SK-N-SH (cell line): ENCODE measurements at regions not wholly inside any gene's neighbourhood (a gene's known extent, or its start where the extent isn't known, plus 50 kb on each side); places are given as distances from the start of the nearest gene placed in this dataset.

Experiments used
- CTCF ChIA-PET: fragments of 300-600, 350-600 bp; formaldehyde crosslinking; extraction: SDS; loops from one replicate; lab custom pipeline; 2021; lab: Yijun Ruan, JAX
- POLR2A ChIA-PET: fragments of 350-600 bp; sonication (Branson Sonifier 250); formaldehyde crosslinking; extraction: SDS; loops from one replicate; lab custom pipeline; 2020; ENCODE audit warnings: antibody characterized with exemption, inconsistent platforms; lab: Yijun Ruan, JAX
- DNase-seq: peaks from one replicate; pipeline ENCODE4 v3.0.0; 2012
- H2AFZ ChIP-seq: fragments of 200-600 bp; sonication (generic); 2 replicates; pipeline ENCODE4 v1.8.1; 2016; ENCODE audit warnings: antibody characterized with exemption, mild to moderate bottlenecking, low read depth
- H3F3A ChIP-seq: fragments of 200-600 bp; sonication (generic); replicated peaks from 2 replicates; pipeline ENCODE3; 2016; ENCODE audit warnings: antibody characterized with exemption, mild to moderate bottlenecking; ENCODE audit not compliant: insufficient read depth
- H3K27ac ChIP-seq, 2 experiments: fragments of 200-500 bp in 1 of 2; fragments of 200-600 bp in 1 of 2; sonication (Bioruptor generic) in 1 of 2; sonication (generic), shearing (Covaris generic) in 1 of 2; 2 replicates each; pipeline versions ENCODE4 v1.5.1 to v1.6.1; 2014 to 2016; ENCODE audit warnings: low read depth in 2 of 2, inconsistent platforms in 1 of 2, low read length in 1 of 2, mild to moderate bottlenecking in 1 of 2, mixed read lengths in 1 of 2
- H3K27me3 ChIP-seq: fragments of 200-600 bp; sonication (generic), shearing (Covaris generic); 2 replicates; pipeline ENCODE4 v1.6.1; 2016; ENCODE audit warnings: mixed run types; ENCODE audit not compliant: insufficient read depth
- H3K36me3 ChIP-seq, 2 experiments: fragments of 200-500 bp in 1 of 2; fragments of 200-600 bp in 1 of 2; sonication (Bioruptor generic) in 1 of 2; sonication (generic) in 1 of 2; replicated peaks in 1 of 2; 2 replicates each; pipeline versions ENCODE3 to v1.5.1; 2014 to 2016; ENCODE audit warnings: low read length in 1 of 2, mild to moderate bottlenecking in 1 of 2; ENCODE audit not compliant: insufficient read depth in 2 of 2, control insufficient read depth in 1 of 2
- H3K4me1 ChIP-seq, 2 experiments: fragments of 200-500 bp in 1 of 2; fragments of 200-600 bp in 1 of 2; sonication (Bioruptor generic) in 1 of 2; sonication (generic), shearing (Covaris generic) in 1 of 2; 2 replicates each; pipeline versions ENCODE4 v1.5.1 to v1.6.1; 2014 to 2016; ENCODE audit warnings: low read depth in 1 of 2, low read length in 1 of 2, mixed run types in 1 of 2; ENCODE audit not compliant: insufficient read depth in 2 of 2, control insufficient read depth in 1 of 2
- H3K4me2 ChIP-seq: fragments of 200-600 bp; sonication (generic), shearing (Covaris generic); 2 replicates; pipeline ENCODE4 v1.6.1; 2017; ENCODE audit warnings: mixed run types
- H3K4me3 ChIP-seq, 2 experiments: fragments of 200-500 bp in 1 of 2; fragments of 200-600 bp in 1 of 2; sonication (Bioruptor generic) in 1 of 2; sonication (generic), shearing (Covaris generic) in 1 of 2; 2 replicates each; pipeline versions ENCODE4 v1.5.1 to v1.8.1; 2014 to 2016; ENCODE audit warnings: low read depth in 2 of 2, inconsistent platforms in 1 of 2, low read length in 1 of 2, mild to moderate bottlenecking in 1 of 2, mixed read lengths in 1 of 2, moderate library complexity in 1 of 2
- H3K79me2 ChIP-seq: fragments of 200-600 bp; sonication (generic); 2 replicates; pipeline ENCODE4 v1.8.1; 2017; ENCODE audit warnings: mild to moderate bottlenecking; ENCODE audit not compliant: insufficient read depth
- H3K9ac ChIP-seq: fragments of 200-600 bp; sonication (generic); 2 replicates; pipeline ENCODE4 v1.6.1; 2017; ENCODE audit warnings: mixed run types
- H3K9me2 ChIP-seq: fragments of 200-600 bp; sonication (generic); 2 replicates; pipeline ENCODE4 v1.6.1; 2017; ENCODE audit warnings: mixed run types
- H3K9me3 ChIP-seq: fragments of 200-600 bp; sonication (generic); 2 replicates; pipeline ENCODE4 v1.6.1; 2017; ENCODE audit warnings: mixed run types, mild to moderate bottlenecking, moderate library complexity
- H4K20me1 ChIP-seq: fragments of 200-600 bp; sonication (generic); 2 replicates; pipeline ENCODE4 v1.6.1; 2017; ENCODE audit warnings: mild to moderate bottlenecking, mixed run types; ENCODE audit not compliant: insufficient read depth
- CHD2 ChIP-seq: fragments of 150-350 bp; IDR thresholded peaks from 2 replicates; pipeline ENCODE4 v1.6.1; 2018; ENCODE audit warnings: low read length; ENCODE audit not compliant: partially characterized antibody
- CTCF ChIP-seq: fragments of 200-600 bp; sonication (generic); IDR thresholded peaks from 2 replicates; pipeline ENCODE4 v1.6.1; 2017; ENCODE audit warnings: antibody characterized with exemption, mild to moderate bottlenecking, moderate library complexity
- ELF1 ChIP-seq: IDR thresholded peaks from 2 replicates; pipeline ENCODE4 v1.4.0; 2012
- EP300 ChIP-seq, 2 experiments: IDR thresholded peaks; 2 replicates each; pipeline versions ENCODE4 v1.4.0 to v1.6.1; 2012; ENCODE audit warnings: borderline replicate concordance in 1 of 2, low read depth in 1 of 2, low read length in 1 of 2
- EZH2phosphoT487 ChIP-seq: fragments of 200-600 bp; sonication (generic); IDR thresholded peaks from 2 replicates; pipeline ENCODE4 v1.6.1; 2017; ENCODE audit warnings: low read depth, mixed run types, mild to moderate bottlenecking, antibody characterized with exemption, moderate library complexity, borderline replicate concordance
- FOSL2 ChIP-seq: IDR thresholded peaks from 2 replicates; pipeline ENCODE4 v1.4.0; 2012; ENCODE audit warnings: low read depth, mild to moderate bottlenecking, moderate library complexity, borderline replicate concordance
- FOXM1 ChIP-seq: IDR thresholded peaks from 2 replicates; pipeline ENCODE4 v1.4.0; 2012; ENCODE audit warnings: low read depth, mild to moderate bottlenecking
- GATA2 ChIP-seq: sonication (generic); formaldehyde crosslinking; IDR thresholded peaks from 2 replicates; pipeline ENCODE4 v1.5.0; 2020; ENCODE audit warnings: mild to moderate bottlenecking, missing genetic modification reagents
- JUND ChIP-seq: IDR thresholded peaks from 2 replicates; pipeline ENCODE4 v1.4.0; 2012
- MEF2A ChIP-seq: IDR thresholded peaks from 2 replicates; pipeline ENCODE4 v1.4.0; 2012; ENCODE audit warnings: low read depth, borderline replicate concordance
- MXI1 ChIP-seq: IDR thresholded peaks from 2 replicates; pipeline ENCODE4 v1.6.1; 2012; ENCODE audit warnings: mild to moderate bottlenecking, low read depth, low read length, improper control_type of control experiment
- NFIC ChIP-seq: IDR thresholded peaks from 2 replicates; pipeline ENCODE4 v1.4.0; 2012; ENCODE audit warnings: borderline replicate concordance
- NRF1 ChIP-seq: IDR thresholded peaks from 2 replicates; pipeline ENCODE4 v1.6.1; 2012; ENCODE audit warnings: low read depth, mild to moderate bottlenecking, low read length
- POLR2AphosphoS5 ChIP-seq: IDR thresholded peaks from 2 replicates; pipeline ENCODE4 v1.6.1; 2012; ENCODE audit warnings: low read depth, low read length
- RFX5 ChIP-seq: IDR thresholded peaks from 2 replicates; pipeline ENCODE4 v1.6.1; 2012; ENCODE audit warnings: mild to moderate bottlenecking, improper control_type of control experiment, low read length
- RXRA ChIP-seq: IDR thresholded peaks from 2 replicates; pipeline ENCODE4 v1.4.0; 2012; ENCODE audit warnings: low read depth, mild to moderate bottlenecking, borderline replicate concordance
- SIN3A ChIP-seq: IDR thresholded peaks from 2 replicates; pipeline ENCODE4 v1.6.1; 2012; ENCODE audit warnings: low read depth, mild to moderate bottlenecking, low read length, moderate library complexity, borderline replicate concordance
- SMC3 ChIP-seq: IDR thresholded peaks from 2 replicates; pipeline ENCODE4 v1.6.1; 2012; ENCODE audit warnings: low read depth, low read length, improper control_type of control experiment
- TAF1 ChIP-seq: IDR thresholded peaks from 2 replicates; pipeline ENCODE4 v1.6.1; 2012; ENCODE audit warnings: low read depth, mild to moderate bottlenecking, low read length, moderate library complexity, borderline replicate concordance
- TCF12 ChIP-seq: IDR thresholded peaks from 2 replicates; pipeline ENCODE4 v1.4.0; 2012
- TEAD4 ChIP-seq: IDR thresholded peaks from 2 replicates; pipeline ENCODE4 v1.4.0; 2012; ENCODE audit warnings: mild to moderate bottlenecking, borderline replicate concordance; ENCODE audit not compliant: insufficient read depth
- YY1 ChIP-seq: IDR thresholded peaks from 2 replicates; pipeline ENCODE4 v1.4.0; 2012; ENCODE audit warnings: low read depth, mild to moderate bottlenecking
- WGBS: methylation state at CpG from one replicate; pipeline ENCODE4 v1.1.6; 2017; ENCODE audit warnings: low lambda C conversion rate; 5-methylcytosine and 5-hydroxymethylcytosine counted together
- TF ChIP-seq, protein P1 (sequence below): IDR thresholded peaks from 2 replicates; pipeline ENCODE4; 2012
- TF ChIP-seq, protein P2 (sequence below): fragments of 150-350 bp; IDR thresholded peaks from 2 replicates; pipeline ENCODE4 v1.6.1; 2017; ENCODE audit warnings: antibody characterized with exemption, low read length, low read depth, borderline replicate concordance
- TF ChIP-seq, protein P3 (sequence below): IDR thresholded peaks from 2 replicates; pipeline ENCODE4 v1.4.0; 2012; ENCODE audit warnings: low read depth

GRCh38 chr18:73688851-73689711 lies 458.6 kb downstream of the FBXO15 start:
- peaks cover 21% of the 10 kb centered on the region for H3F3A ChIP-seq
- no peaks in the 10 kb centered on the region for H3K79me2 ChIP-seq
- H3K4me3 ChIP-seq = 0 out of 4 replicates have a peak overlapping the region, but pooled peaks of 1 of the 2 experiments have one; percentile 20
- POLR2A ChIA-PET = no interaction called here
- H3K9me3 ChIP-seq = no peaks in the 10 kb centered on the region
- no peak for DNase-seq
- H3K36me3 ChIP-seq = no peaks in the 10 kb centered on the region
- H2AFZ ChIP-seq = peak overlapping the region; percentile 45; the same call in 1 of the 2 replicates
- peak overlapping the region; percentile 32 for H3K9ac ChIP-seq
- no peaks in the 10 kb centered on the region for H4K20me1 ChIP-seq
- peak overlapping the region; percentile 61 for H3K4me2 ChIP-seq
- H3K9me2 ChIP-seq = no peaks in the 10 kb centered on the region
- peak overlapping the region; percentile 50 to 70; a peak in 3 of 4 replicates for H3K27ac ChIP-seq
- H3K27me3 ChIP-seq = no peaks in the 10 kb centered on the region
- H3K4me1 ChIP-seq = peaks cover 0 to 24% of the 10 kb centered on the region in 2 experiments; a peak in 3 of 4 replicates
- CTCF ChIA-PET = no interaction called here
- TF ChIP-seq TAF1 (no peak), MEF2A (no peak; the same call in 1 of the 2 replicates), JUND (no peak), SMC3 (no peak), RXRA (peak; percentile 51; the same call in 1 of the 2 replicates), POLR2AphosphoS5 (no peak), CTCF (no peak), EZH2phosphoT487 (no peak), TEAD4 (0 out of 2 replicates have a peak, but pooled peaks have one; percentile 55), RFX5 (no peak), NRF1 (no peak), GATA2 (no peak), CHD2 (no peak), YY1 (no peak; the same call in 1 of the 2 replicates), EP300 (IDR thresholded peaks at IDR 0.05; ENCODE audit: borderline replicate concordance in 1 of 2, low read depth in 1 of 2, low read length in 1 of 2) (peak in 1 of 2 experiments; percentile 77; a peak in 2 of 4 replicates), ELF1 (no peak), FOSL2 (peak; percentile 63; the same call in 1 of the 2 replicates), FOXM1 (no peak), NFIC (no peak), MXI1 (no peak), SIN3A (peak; percentile 66; the same call in 1 of the 2 replicates), TCF12 (no peak; the same call in none of the 2 replicates)
- TF ChIP-seq, protein P1, sequence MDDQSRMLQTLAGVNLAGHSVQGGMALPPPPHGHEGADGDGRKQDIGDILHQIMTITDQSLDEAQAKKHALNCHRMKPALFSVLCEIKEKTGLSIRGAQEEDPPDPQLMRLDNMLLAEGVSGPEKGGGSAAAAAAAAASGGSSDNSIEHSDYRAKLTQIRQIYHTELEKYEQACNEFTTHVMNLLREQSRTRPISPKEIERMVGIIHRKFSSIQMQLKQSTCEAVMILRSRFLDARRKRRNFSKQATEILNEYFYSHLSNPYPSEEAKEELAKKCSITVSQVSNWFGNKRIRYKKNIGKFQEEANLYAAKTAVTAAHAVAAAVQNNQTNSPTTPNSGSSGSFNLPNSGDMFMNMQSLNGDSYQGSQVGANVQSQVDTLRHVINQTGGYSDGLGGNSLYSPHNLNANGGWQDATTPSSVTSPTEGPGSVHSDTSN = peak; percentile 56
- TF ChIP-seq, protein P2, sequence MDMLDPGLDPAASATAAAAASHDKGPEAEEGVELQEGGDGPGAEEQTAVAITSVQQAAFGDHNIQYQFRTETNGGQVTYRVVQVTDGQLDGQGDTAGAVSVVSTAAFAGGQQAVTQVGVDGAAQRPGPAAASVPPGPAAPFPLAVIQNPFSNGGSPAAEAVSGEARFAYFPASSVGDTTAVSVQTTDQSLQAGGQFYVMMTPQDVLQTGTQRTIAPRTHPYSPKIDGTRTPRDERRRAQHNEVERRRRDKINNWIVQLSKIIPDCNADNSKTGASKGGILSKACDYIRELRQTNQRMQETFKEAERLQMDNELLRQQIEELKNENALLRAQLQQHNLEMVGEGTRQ = no peak
- TF ChIP-seq, protein P3, sequence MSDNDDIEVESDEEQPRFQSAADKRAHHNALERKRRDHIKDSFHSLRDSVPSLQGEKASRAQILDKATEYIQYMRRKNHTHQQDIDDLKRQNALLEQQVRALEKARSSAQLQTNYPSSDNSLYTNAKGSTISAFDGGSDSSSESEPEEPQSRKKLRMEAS = peak; percentile 60
- TF ChIP-seq, all 33 proteins: peak for 7
- WGBS = 13% methylated on average over 8 of the region's 9 CpGs
